ENCODE measurements at regions not wholly inside any gene's neighbourhood (a gene's known extent, or its start where the extent isn't known, plus 50 kb on each side); places are given as distances from the start of the nearest gene placed in this dataset.
A peak's percentile ranks its signal among the peaks of the same experiment; 100 is the strongest.

GRCh38 chr2:64748561-64748960 is 94.8 kb upstream of the SERTAD2 start:
- ChIA-PET POLR2A (ENCODE audit: low non-redundant PET) (no interaction called here), CTCF (no interaction called here)
- Histone ChIP-seq H3K27me3 (replicated peaks; ENCODE audit: insufficient read depth, low read depth, low read length, poor library complexity) (no peaks in the 10 kb centered on the region), H3K36me3 (ENCODE audit: insufficient read depth, low read length, poor library complexity, severe bottlenecking) (no peaks in the 10 kb centered on the region), H3K9me3 (ENCODE audit: low read depth, low read length, poor library complexity, severe bottlenecking) (no peaks in the 10 kb centered on the region), H3K4me3 (ENCODE audit: low read depth, low read length, poor library complexity, severe bottlenecking) (no peak overlapping the region), H3K4me1 (ENCODE audit: insufficient read depth, low read length, poor library complexity, severe bottlenecking) (peaks cover 16% of the 10 kb centered on the region), H3K27ac (ENCODE audit: low read depth, low read length, poor library complexity, severe bottlenecking) (no peak overlapping the region)
- no peak for DNase-seq (ENCODE audit: low spot score)
- TF ChIP-seq EZH2 (IDR thresholded peaks at IDR 0.05; ENCODE audit: borderline replicate concordance, low read depth, low read length, poor library complexity, severe bottlenecking) (no peak), CTCF (conservative IDR thresholded peaks at IDR 0.05; ENCODE audit: low read depth, low read length) (no peak)
- no TSS peak for BruUV-seq (replicated peaks)
- intact Hi-C loops (cut with micrococcal nuclease; ENCODE audit: unreplicated experiment), result loop anchor here (5.0 kb wide), 1 partner anchor 114 kb away; no protein-coding TSS in a partner anchor

GRCh38 chr2:64749446-64749845 is 95.7 kb upstream of the SERTAD2 start:
- no peak for TF ChIP-seq CTCF (conservative IDR thresholded peaks at IDR 0.05; ENCODE audit: low read depth, low read length)
- no peak for TF ChIP-seq EZH2 (IDR thresholded peaks at IDR 0.05; ENCODE audit: borderline replicate concordance, low read depth, low read length, poor library complexity, severe bottlenecking)
- H3K4me1 ChIP-seq (ENCODE audit: insufficient read depth, low read length, poor library complexity, severe bottlenecking), result peaks cover 16% of the 10 kb centered on the region
- H3K27ac ChIP-seq (ENCODE audit: low read depth, low read length, poor library complexity, severe bottlenecking), result no peak overlapping the region
- POLR2A ChIA-PET (ENCODE audit: low non-redundant PET), result interaction anchor here (0.9 kb wide), 1 partner anchor 22 kb away, joined by 8 read pairs; no protein-coding TSS in a partner anchor
- DNase-seq (ENCODE audit: low spot score), result no peak
- intact Hi-C loops (cut with micrococcal nuclease; ENCODE audit: unreplicated experiment), result loop anchor here (5.0 kb wide), 1 partner anchor 113 kb away; no protein-coding TSS in a partner anchor
- H3K9me3 ChIP-seq (ENCODE audit: low read depth, low read length, poor library complexity, severe bottlenecking), result no peaks in the 10 kb centered on the region
- H3K4me3 ChIP-seq (ENCODE audit: low read depth, low read length, poor library complexity, severe bottlenecking), result peak overlapping the region; percentile 78
- no peaks in the 10 kb centered on the region for H3K36me3 ChIP-seq (ENCODE audit: insufficient read depth, low read length, poor library complexity, severe bottlenecking)
- CTCF ChIA-PET, result no interaction called here
- no TSS peak for BruUV-seq (replicated peaks)
- no peaks in the 10 kb centered on the region for H3K27me3 ChIP-seq (replicated peaks; ENCODE audit: insufficient read depth, low read depth, low read length, poor library complexity)

GRCh38 chr2:64750001-64750816 is 96.5 kb upstream of the SERTAD2 start:
- H3K4me1 ChIP-seq (ENCODE audit: insufficient read depth, low read length, poor library complexity, severe bottlenecking), result peaks cover 16% of the 10 kb centered on the region
- no peaks in the 10 kb centered on the region for H3K9me3 ChIP-seq (ENCODE audit: low read depth, low read length, poor library complexity, severe bottlenecking)
- no peaks in the 10 kb centered on the region for H3K27me3 ChIP-seq (replicated peaks; ENCODE audit: insufficient read depth, low read depth, low read length, poor library complexity)
- peak overlapping the region; percentile 78 for H3K4me3 ChIP-seq (ENCODE audit: low read depth, low read length, poor library complexity, severe bottlenecking)
- H3K36me3 ChIP-seq (ENCODE audit: insufficient read depth, low read length, poor library complexity, severe bottlenecking), result no peaks in the 10 kb centered on the region
- peak; percentile 64 for DNase-seq (ENCODE audit: low spot score)
- POLR2A ChIA-PET (ENCODE audit: low non-redundant PET), result interaction anchor here (0.9 kb wide), 1 partner anchor 23 kb away, joined by 8 read pairs; no protein-coding TSS in a partner anchor
- intact Hi-C loops (cut with micrococcal nuclease; ENCODE audit: unreplicated experiment), result loop anchor here (2.0 kb wide), 1 partner anchor 97 kb away; the partner anchor contains the start of gene SERTAD2
- no TSS peak for BruUV-seq (replicated peaks)
- H3K27ac ChIP-seq (ENCODE audit: low read depth, low read length, poor library complexity, severe bottlenecking), result peak overlapping the region; percentile 91
- TF ChIP-seq EZH2 (IDR thresholded peaks at IDR 0.05; ENCODE audit: borderline replicate concordance, low read depth, low read length, poor library complexity, severe bottlenecking) (no peak), CTCF (conservative IDR thresholded peaks at IDR 0.05; ENCODE audit: low read depth, low read length) (no peak)
- CTCF ChIA-PET, result interaction anchor here (0.6 to 1.0 kb wide), 3 partner anchors 95 to 114 kb away, joined by 3 to 5 read pairs (median 4); no protein-coding TSS in a partner anchor

Measured in A673 (cell line).